GM12865 (cell line): ENCODE measurements at regions not wholly inside any gene's neighbourhood (a gene's known extent, or its start where the extent isn't known, plus 50 kb on each side); places are given as distances from the start of the nearest gene placed in this dataset.
"Not testable (repeated sequence)": the region's sequence is repeated elsewhere in the genome, so short reads cannot be mapped to it uniquely, and the experiment has no call there.

Experiments used
- DNase-seq: peaks from one replicate; pipeline ENCODE4 v3.0.0; 2010; ENCODE audit warnings: low read depth
- H3K4me3 ChIP-seq: 2 replicates; pipeline ENCODE4 v1.5.1; 2011; ENCODE audit warnings: mild to moderate bottlenecking, low read depth, low read length, control low read depth
- TF ChIP-seq, protein P1 (sequence below): IDR thresholded peaks from 2 replicates; pipeline ENCODE4 v1.5.1; 2011; ENCODE audit warnings: low read length, control low read depth, low read depth, inconsistent platforms; ENCODE audit not compliant: insufficient read depth; ENCODE audit errors: missing control alignments

DNA sequence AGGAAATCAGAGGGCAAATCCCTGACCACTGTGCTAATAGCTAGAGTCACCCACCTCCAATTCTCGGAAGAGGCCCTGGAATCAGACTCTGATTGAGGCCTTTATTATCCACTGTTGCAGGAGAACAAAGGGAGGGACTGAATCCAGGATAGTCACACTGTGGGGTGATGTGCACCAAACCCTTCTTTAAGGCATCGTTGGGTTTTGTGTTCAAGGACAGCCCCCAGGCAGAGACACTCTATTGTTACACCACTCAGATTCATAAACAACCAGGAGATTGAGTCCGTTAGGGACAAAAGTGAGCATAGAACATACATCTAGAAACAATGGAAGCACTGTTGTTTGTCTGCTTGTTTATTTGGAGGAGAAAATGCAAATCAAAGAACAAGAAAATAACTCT is 124.6 kb upstream of the TBCA start:
- TF ChIP-seq, protein P1, sequence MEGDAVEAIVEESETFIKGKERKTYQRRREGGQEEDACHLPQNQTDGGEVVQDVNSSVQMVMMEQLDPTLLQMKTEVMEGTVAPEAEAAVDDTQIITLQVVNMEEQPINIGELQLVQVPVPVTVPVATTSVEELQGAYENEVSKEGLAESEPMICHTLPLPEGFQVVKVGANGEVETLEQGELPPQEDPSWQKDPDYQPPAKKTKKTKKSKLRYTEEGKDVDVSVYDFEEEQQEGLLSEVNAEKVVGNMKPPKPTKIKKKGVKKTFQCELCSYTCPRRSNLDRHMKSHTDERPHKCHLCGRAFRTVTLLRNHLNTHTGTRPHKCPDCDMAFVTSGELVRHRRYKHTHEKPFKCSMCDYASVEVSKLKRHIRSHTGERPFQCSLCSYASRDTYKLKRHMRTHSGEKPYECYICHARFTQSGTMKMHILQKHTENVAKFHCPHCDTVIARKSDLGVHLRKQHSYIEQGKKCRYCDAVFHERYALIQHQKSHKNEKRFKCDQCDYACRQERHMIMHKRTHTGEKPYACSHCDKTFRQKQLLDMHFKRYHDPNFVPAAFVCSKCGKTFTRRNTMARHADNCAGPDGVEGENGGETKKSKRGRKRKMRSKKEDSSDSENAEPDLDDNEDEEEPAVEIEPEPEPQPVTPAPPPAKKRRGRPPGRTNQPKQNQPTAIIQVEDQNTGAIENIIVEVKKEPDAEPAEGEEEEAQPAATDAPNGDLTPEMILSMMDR, result no peak
- no peak for DNase-seq

DNA sequence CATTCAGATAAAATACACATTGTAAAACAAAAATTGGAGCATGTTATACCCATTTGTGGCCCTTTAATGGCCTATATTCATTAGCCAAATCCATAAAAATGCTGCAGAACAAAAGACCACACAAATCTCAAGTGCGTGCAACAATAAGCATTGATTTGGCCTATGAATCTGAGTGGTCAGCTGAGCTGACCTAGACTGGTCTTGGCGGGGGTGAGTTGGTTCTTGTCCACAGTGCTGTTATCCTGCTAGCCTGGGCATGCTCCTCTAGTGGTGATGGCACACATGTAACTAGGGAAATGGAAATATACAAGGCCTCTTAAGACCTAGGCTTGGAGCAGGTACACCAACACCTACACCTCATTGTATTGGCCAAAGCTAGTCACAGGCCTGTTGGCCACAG is 122.2 kb upstream of the TBCA start:
- no peak for DNase-seq
- TF ChIP-seq, protein P1, result no peak

More for the DNA sequence above, 124.6 kb upstream of the TBCA start:
- no peak overlapping the region for H3K4me3 ChIP-seq

DNA sequence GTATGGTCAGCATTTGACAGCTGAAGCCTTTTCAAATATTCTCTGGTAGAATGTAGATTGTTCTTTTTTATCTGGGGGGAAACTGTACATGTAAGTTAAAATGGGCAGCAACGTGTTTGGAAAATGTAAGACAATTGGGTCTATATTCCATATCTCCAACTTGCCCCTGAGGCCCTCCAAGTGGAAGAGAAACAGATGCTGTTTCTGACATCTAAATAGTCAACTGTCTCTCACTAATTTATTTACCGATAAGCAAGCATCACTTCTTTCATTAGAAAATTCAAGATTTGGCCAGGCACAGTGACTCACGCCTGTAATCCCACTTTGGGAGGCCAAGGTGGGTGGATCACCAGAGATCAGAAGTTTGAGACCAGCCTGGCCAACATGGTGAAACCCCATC is 120.2 kb upstream of the TBCA start:
- DNase-seq, result no peak
- no peak overlapping the region for H3K4me3 ChIP-seq
- TF ChIP-seq, protein P1, result no peak

More for the DNA sequence above, 122.2 kb upstream of the TBCA start:
- H3K4me3 ChIP-seq, result no peak overlapping the region

DNA sequence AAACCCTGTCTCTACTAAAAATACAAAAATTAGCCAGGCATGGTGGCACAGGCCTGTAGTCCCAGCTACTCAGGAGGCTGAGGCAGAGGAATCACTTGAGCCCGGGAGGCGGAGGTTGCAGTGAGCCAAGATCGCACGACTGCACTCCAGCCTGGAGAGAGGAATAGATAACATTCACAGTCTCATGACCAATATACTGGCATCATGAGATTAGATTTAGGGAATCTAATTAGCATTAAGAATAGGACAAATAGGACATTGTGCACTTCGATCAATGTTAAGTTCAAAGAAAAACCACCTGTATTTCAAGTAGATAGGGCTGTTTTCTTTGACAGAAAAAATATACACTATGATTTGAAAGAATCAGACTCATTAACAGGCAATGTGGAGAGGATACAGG is 118.0 kb upstream of the TBCA start:
- H3K4me3 ChIP-seq, DNase-seq: not testable (repeated sequence)

DNA sequence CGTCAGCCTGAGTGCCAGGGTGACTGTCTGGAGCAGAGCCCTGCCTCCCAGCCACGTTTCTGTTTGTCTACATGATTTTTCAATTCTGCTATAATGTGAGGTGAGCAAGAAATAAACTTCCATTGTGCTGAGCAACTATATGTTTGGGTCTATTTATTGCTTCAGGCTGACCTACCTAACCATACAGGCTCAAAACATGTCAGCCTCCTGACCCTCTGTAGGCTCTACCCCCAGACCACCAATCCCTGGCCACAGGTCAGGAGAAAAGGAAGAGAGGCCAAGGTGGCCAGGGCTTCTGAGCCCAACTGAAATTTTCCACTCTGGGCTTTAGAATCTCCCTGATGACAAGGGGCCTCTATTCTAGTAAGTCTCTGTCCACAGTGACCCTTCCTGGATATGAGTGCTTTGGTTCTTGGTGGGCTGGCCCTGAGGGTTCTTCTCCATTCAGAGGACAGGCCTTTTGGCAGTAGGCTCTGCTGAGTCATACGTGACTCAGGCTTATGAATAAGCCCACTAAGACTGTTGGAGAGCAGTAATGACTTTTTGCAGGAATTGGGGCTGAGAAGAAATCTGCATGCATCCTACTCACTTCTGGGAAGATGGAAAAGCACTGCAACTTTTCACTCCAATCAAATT is 117.2 kb upstream of the TBCA start:
- no peak overlapping the region for H3K4me3 ChIP-seq
- DNase-seq, result no peak
- TF ChIP-seq, protein P1, result no peak

DNA sequence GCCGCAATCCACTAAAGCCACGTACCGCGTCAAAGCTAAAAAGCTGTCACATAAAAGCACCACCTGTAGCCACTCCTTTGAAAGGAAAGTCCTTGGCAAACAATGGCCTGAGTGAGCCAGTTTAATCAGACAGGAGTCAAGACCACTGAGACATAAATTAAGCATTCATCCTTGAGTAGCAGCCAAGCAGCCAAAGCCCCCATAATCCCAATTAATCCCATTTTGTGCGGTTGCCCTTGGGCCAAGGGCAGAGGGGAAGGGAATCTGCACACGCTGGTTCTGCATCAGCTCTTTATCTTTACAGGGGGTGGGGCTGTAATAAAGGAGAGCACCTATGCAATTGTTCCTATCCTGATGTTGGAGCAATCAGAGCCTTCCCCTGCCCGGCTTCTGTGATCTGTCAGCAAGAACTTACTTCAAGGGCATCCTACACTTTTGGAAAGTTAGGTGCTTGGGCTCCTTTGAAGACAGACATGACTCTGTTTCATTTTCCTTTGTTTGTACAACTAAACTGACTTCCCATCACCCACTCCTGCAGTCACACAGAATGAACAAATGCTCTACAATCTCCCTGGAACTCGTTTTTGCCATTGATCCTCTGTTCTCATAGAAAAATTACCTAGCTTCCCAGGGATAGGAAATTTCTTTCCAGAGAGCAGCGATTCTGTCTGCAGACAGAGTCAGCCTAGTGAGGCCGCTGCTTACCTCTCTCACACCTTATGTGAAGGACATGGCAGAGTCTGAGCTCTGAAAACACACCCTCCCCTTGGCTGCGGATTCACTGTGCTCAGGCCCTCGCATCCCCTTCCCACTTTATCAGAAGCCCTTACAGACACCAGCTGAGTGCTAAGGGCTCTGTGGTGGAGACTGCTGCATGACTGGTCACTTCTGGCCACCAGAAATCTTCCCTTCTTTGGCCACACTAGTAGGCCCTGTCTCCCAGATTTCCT is 116.2 kb upstream of the TBCA start:
- no peak for DNase-seq
- no peak overlapping the region for H3K4me3 ChIP-seq
- TF ChIP-seq, protein P1, result no peak

DNA sequence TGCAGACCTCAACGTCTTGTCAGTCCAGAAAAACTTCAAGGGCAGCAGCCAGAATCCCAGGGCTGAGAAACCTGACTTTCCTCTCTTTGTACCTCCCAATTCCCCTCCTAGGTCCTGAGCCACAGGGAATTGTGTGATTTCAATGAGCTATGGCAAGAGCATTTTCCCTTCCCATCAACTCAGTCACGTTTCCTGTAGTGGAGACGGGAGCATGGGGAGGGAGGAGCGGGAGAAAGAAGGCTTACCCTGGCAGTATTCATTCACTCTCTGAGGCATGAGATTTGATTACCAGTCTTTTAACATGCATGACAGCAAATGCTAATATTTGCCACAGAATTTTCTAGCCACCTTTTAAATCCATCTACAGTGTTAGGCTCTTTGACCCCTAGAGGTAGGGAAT is 109.4 kb upstream of the TBCA start:
- no peak for DNase-seq
- TF ChIP-seq, protein P1, result no peak

More for the DNA sequence above, 109.4 kb upstream of the TBCA start:
- H3K4me3 ChIP-seq, result no peak overlapping the region
